NCI-H2029 treated with DMSO at 0.1 percent for 48 hours (cell line): ENCODE measurements at regions not wholly inside any gene's neighbourhood (a gene's known extent, or its start where the extent isn't known, plus 50 kb on each side); places are given as distances from the start of the nearest gene placed in this dataset.

Source experiments
- DNase-seq: peaks from one replicate; lab custom pipeline; 2025; lab: John Stamatoyannopoulos, UW

DNA sequence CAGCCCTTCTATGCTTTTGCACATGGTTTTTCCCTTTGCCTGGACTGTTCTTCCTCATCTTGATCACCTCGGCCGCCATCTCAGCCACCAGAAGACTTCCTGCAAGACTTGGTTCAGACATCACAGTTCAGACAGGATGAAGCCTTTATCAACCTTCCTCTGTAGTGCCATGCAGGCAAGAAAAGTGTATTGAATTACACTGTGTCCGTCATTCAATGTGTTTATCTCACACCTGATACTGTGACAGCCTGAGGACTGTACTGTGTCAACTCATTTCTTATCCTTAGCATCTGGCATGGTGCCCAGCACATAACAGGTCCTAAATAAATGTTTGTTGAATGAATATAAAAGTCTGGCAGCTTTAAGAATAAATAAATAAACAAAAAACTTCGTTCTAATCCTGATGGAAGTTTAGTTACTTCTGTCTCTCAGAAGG is 133.3 kb upstream of the MAN1A1 start:
- peak; percentile 17 for DNase-seq

DNA sequence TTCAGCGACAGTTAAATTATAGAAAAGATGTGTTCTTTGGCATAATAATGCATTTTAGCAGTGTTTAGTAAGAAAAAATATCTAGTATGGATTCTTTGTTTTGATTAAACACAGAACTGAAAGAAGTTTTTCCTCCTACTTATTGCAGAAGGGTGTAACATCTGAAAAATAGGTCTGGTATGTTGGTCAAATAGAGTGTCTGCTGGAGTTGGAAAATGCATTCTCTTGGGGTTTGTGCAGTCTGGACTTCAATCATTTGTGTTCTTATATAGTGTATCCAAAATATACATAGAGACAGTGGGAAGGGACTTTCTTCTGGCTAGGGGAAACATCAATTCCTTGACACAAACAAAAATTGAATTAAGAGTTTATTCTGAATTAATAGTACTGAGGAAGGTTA is 132.4 kb upstream of the MAN1A1 start:
- DNase-seq, result no peak

DNA sequence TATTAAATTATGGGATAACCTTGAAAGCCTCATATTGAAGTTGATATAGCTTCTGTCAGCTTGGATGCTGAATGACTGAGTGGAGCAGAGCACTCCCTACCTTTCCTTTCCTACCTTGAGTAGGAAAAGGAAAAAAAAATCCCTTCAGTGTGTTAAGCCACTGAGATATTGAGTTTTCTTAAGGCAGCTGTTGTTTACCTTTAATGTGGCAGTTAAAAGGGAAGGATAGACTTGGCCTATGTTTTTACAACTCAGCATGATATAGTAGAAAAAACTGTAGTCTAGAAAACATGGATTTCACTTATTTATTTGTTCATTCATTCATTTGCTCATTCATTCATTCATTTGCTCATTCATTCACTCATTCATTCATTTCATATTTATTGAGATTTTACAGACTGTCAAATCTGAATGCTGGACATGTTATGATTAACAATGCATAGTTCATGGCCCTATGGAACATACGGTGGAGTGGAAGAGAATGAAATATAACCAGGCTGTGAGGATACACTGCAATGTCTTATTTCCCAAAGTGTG is 131.5 kb upstream of the MAN1A1 start:
- no peak for DNase-seq

- DNase-seq, result no peak
Observed at GRCh38 chr6:119479860-119480655, 130.5 kb upstream of the MAN1A1 start.

GRCh38 chr6:119476554-119476953 is 127.0 kb upstream of the MAN1A1 start:
- no peak for DNase-seq

DNA sequence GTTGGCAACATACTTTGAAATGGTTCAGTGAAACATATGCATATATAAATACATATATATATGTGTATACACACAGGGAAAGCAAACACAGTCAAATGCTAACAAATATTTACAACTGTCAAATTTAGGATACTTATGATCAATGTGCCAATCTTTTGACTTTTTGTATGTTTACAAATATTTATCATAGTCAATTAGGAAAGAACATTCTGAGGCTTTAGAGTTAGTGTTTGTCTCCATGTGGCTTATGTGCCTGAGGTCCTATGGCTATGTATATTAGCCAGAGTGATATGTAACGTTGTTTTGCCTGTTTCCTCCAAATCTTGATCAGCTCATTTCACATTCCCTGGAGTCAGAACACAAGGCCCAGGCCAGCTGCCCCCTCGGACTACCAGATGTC is 126.5 kb upstream of the MAN1A1 start:
- no peak for DNase-seq

GRCh38 chr6:119470893-119471542 is 121.5 kb upstream of the MAN1A1 start:
- DNase-seq, result no peak

DNA sequence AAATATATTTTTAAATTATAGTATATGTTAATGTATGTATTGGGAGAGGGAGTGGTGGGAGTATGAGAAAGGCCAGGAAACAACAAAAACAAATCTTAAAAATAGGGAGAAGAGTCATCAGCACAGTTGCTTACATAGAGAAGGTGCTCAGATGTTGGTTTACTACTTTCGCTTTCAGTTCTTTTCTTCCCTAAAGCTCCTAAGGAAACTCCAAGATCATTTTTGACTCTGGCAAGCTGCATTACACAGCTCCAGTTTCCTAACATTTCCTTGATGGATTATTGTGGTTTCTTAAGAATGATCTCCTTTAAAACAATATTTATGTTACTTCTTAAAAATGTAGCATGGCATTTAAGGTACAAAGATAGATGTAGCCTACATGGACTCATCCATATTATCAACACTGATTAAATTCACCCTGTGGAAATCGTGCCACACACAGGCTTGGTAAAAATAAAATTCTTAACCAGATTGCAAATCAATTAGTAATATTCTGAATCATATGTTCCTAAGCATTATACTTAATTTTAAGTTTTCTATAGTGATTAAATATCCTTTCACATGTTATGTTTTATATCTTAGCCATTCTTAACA is 118.0 kb upstream of the MAN1A1 start:
- DNase-seq, result no peak

- DNase-seq, result no peak
Observed at GRCh38 chr6:119466226-119466625, 116.7 kb upstream of the MAN1A1 start.

GRCh38 chr6:119463081-119463626 is 113.6 kb upstream of the MAN1A1 start:
- DNase-seq, result no peak

DNA sequence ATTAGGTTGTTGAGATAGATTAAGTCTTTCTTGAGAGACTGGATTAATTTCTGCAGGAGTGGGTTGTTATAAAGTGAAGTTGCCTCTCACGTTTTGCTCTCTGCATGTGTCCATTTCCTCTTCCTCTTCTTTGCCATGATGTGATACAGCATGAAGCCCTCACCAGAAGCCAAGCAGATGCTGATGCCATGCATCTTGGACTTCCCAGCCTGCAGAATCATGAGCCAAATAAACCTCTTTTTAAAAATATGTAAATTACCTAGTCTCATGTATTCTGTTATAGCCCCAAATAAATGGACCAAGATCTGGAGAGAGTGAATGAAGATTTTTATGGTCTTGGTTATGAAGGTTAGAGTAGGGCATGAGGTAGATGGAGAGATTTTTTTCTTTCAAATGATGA is 111.6 kb upstream of the MAN1A1 start:
- no peak for DNase-seq

- DNase-seq, result no peak
Observed at GRCh38 chr6:119459207-119459974, 109.8 kb upstream of the MAN1A1 start.

GRCh38 chr6:119454714-119455113 is 105.2 kb upstream of the MAN1A1 start:
- no peak for DNase-seq

GRCh38 chr6:119453242-119454200 is 104.0 kb upstream of the MAN1A1 start:
- no peak for DNase-seq

- no peak for DNase-seq
Observed at GRCh38 chr6:119449331-119450156, 100.0 kb upstream of the MAN1A1 start.

DNA sequence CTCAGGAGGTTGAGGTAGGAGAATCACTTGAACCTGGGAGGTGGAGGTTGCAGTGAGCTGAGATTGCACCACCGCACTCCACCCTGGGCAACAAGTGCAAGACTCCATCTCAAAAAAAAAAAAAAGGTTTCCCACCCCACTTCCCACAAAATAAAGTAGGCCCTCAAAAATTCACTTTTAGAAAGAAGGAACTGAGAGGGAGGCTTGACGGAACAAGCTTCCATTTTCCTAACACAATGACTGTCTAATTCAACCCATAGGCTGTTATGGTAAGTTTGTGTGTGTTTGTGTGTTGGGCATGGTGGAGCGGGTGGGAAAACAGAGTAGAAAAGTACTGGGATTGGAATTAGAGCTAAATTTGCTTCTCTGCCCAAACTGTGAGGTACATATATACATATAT is 98.4 kb upstream of the MAN1A1 start:
- DNase-seq, result no peak

- no peak for DNase-seq
Observed at GRCh38 chr6:119446609-119447008, 97.0 kb upstream of the MAN1A1 start.

DNA sequence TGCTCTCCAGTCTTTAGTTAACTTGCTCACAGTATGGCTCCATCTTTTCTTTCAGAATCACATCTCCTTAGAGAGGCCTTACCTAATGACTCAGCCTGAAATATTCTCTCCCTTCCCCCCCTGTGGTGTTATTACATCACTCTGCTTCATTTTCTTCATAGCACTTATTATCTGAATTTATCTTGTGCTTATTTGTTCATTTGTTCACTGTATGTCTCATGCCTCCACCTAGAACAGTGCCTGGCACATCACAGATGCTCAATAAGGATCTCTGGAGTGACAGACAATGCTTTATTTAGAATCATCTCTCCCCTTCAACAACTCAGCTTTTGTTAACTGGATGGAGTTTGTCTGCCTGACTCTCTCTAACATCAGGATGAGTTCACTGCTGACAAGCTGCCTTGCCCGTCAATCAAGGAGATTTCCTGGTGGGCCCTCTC is 96.6 kb upstream of the MAN1A1 start:
- no peak for DNase-seq

- DNase-seq, result no peak
Observed at GRCh38 chr6:119445666-119446065, 96.1 kb upstream of the MAN1A1 start.
